ENCODE measurements at regions not wholly inside any gene's neighbourhood (a gene's known extent, or its start where the extent isn't known, plus 50 kb on each side); places are given as distances from the start of the nearest gene placed in this dataset.

DNA sequence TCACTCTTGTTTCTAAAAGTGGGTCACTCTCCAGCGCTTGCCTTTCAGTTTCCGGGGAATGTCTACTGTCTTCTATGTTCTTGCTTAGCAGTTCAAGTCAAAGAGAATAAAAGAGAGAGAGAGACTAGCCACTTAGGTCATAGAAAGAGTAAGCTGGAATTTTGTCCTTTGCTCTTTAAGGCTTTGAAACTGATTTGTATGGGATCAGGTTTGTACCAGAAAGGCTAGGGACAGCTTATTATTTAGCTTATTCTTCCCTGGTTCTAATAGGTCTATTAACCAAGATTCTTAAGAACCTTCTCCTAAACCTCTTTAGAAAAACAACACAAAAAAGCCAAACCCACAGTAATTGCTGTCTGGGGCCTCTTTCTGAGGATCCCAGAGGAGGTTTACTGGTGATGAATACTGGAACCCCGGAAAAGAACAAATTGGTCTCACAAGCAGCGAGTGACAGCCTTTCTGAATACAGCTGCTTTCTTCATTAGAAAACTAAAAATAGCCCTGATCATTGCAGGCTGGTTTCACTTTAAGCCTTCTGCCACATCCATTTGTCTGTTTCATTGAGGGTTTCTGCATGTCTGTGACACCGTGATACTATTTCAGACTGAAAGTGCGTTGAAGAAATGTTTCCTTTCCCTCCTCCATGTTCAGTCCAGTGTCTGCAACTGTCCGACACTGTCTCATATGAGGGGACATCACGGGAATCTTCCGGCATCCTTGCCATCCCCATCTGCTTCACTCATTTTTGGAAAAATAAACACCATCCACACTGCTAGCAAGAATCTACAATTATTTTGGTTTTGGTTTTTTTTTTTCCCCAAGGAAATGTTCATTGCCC, 75.1 kb upstream of the ATXN1 start:
- Histone ChIP-seq H3K9me3 (ENCODE audit: insufficient read depth, low read depth, low read length) (no peaks in the 10 kb centered on the region), H3K79me2 (ENCODE audit: insufficient read depth, low read length) (no peaks in the 10 kb centered on the region), H2AFZ (ENCODE audit: low read length) (peak overlapping the region; percentile 87), H3K4me1 (ENCODE audit: insufficient read depth, low read length, poor library complexity, severe bottlenecking) (peaks cover 60% of the 10 kb centered on the region), H3F3A (ENCODE audit: low read depth) (peaks cover 2% of the 10 kb centered on the region; the same call in 1 of the 2 replicates), H4K20me1 (ENCODE audit: insufficient read depth, low read length, poor library complexity, severe bottlenecking) (no peaks in the 10 kb centered on the region), H3K9ac (ENCODE audit: low read depth, low read length, poor library complexity, severe bottlenecking) (peak overlapping the region; percentile 54), H3K36me3 (ENCODE audit: insufficient read depth, low read length) (no peaks in the 10 kb centered on the region), H3K4me3 (ENCODE audit: low read length, poor library complexity, severe bottlenecking) (peak overlapping the region; percentile 17), H3K9me2 (replicated peaks; ENCODE audit: low read depth, low read length) (no peaks in the 10 kb centered on the region), H3K27me3 (ENCODE audit: insufficient read depth, low read length, poor library complexity, severe bottlenecking) (no peaks in the 10 kb centered on the region), H3K4me2 (ENCODE audit: low read depth, low read length, poor library complexity, severe bottlenecking) (peak overlapping the region; percentile 54)
- no peak for TF ChIP-seq EZH2phosphoT487 (IDR thresholded peaks at IDR 0.05; ENCODE audit: borderline replicate concordance)
- TF ChIP-seq, protein P1, sequence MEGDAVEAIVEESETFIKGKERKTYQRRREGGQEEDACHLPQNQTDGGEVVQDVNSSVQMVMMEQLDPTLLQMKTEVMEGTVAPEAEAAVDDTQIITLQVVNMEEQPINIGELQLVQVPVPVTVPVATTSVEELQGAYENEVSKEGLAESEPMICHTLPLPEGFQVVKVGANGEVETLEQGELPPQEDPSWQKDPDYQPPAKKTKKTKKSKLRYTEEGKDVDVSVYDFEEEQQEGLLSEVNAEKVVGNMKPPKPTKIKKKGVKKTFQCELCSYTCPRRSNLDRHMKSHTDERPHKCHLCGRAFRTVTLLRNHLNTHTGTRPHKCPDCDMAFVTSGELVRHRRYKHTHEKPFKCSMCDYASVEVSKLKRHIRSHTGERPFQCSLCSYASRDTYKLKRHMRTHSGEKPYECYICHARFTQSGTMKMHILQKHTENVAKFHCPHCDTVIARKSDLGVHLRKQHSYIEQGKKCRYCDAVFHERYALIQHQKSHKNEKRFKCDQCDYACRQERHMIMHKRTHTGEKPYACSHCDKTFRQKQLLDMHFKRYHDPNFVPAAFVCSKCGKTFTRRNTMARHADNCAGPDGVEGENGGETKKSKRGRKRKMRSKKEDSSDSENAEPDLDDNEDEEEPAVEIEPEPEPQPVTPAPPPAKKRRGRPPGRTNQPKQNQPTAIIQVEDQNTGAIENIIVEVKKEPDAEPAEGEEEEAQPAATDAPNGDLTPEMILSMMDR (conservative IDR thresholded peaks at IDR 0.05; ENCODE audit: low read length): no peak

DNA sequence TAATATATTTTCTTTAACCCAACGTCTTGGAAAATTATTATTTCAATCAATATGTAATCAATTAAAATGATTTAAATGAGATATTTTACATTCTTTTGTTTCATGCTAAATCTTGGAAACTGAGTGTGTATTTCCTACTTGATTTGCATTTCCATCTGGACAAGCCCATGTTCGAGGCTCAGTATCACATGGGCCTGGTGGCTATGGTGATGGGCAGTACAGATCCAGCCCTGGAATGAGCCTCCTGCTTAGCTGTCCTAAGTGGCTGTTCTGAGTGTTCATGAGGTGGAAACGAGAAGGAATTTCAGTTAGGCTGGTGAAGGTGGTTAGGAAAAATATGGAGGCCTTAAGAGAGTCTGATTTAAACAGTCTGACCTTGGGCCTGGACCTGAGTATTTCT, 73.0 kb upstream of the ATXN1 start:
- Histone ChIP-seq H3K9me2 (replicated peaks; ENCODE audit: low read depth, low read length) (no peaks in the 10 kb centered on the region), H3K36me3 (ENCODE audit: insufficient read depth, low read length) (no peaks in the 10 kb centered on the region), H3K9ac (ENCODE audit: low read depth, low read length, poor library complexity, severe bottlenecking) (no peak overlapping the region), H3K9me3 (ENCODE audit: insufficient read depth, low read depth, low read length) (no peaks in the 10 kb centered on the region), H3K4me3 (ENCODE audit: low read length, poor library complexity, severe bottlenecking) (no peak overlapping the region), H3K79me2 (ENCODE audit: insufficient read depth, low read length) (no peaks in the 10 kb centered on the region), H3K27me3 (ENCODE audit: insufficient read depth, low read length, poor library complexity, severe bottlenecking) (no peaks in the 10 kb centered on the region), H2AFZ (ENCODE audit: low read length) (no peak overlapping the region), H3K4me2 (ENCODE audit: low read depth, low read length, poor library complexity, severe bottlenecking) (no peak overlapping the region), H3F3A (ENCODE audit: low read depth) (peaks cover 2% of the 10 kb centered on the region; the same call in 1 of the 2 replicates), H4K20me1 (ENCODE audit: insufficient read depth, low read length, poor library complexity, severe bottlenecking) (no peaks in the 10 kb centered on the region), H3K4me1 (ENCODE audit: insufficient read depth, low read length, poor library complexity, severe bottlenecking) (peaks cover 44% of the 10 kb centered on the region)
- TF ChIP-seq, protein P1 (conservative IDR thresholded peaks at IDR 0.05; ENCODE audit: low read length): no peak
- TF ChIP-seq EZH2phosphoT487 (IDR thresholded peaks at IDR 0.05; ENCODE audit: borderline replicate concordance): no peak

DNA sequence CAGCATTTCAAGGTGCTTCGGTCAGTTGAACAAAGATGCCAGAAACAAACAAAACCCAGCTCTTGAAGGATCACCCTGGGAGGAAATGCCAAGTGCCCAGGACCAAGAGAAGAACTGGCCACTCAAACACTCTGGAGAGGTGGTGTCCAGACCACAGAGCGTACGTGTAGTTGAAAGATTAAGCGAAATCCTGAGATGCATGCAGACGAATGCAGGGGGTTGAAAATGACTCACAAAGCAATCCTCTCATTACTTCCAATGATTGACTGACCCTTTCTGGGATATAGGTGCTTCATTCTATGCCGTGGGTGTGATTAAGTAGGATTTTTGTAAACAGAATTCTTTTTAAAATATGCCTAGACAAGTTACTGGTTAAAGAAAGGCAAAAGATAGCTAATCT, 71.5 kb upstream of the ATXN1 start:
- peaks cover 33% of the 10 kb centered on the region for H3K4me1 ChIP-seq (ENCODE audit: insufficient read depth, low read length, poor library complexity, severe bottlenecking)
- no peaks in the 10 kb centered on the region for H3K9me2 ChIP-seq (replicated peaks; ENCODE audit: low read depth, low read length)
- peaks cover 2% of the 10 kb centered on the region; the same call in 1 of the 2 replicates for H3F3A ChIP-seq (ENCODE audit: low read depth)
- H3K4me3 ChIP-seq (ENCODE audit: low read length, poor library complexity, severe bottlenecking): no peak overlapping the region
- no peak overlapping the region for H2AFZ ChIP-seq (ENCODE audit: low read length)
- no peaks in the 10 kb centered on the region for H4K20me1 ChIP-seq (ENCODE audit: insufficient read depth, low read length, poor library complexity, severe bottlenecking)
- H3K79me2 ChIP-seq (ENCODE audit: insufficient read depth, low read length): no peaks in the 10 kb centered on the region
- no peak overlapping the region for H3K4me2 ChIP-seq (ENCODE audit: low read depth, low read length, poor library complexity, severe bottlenecking)
- no peak overlapping the region for H3K9ac ChIP-seq (ENCODE audit: low read depth, low read length, poor library complexity, severe bottlenecking)
- TF ChIP-seq, protein P1 (conservative IDR thresholded peaks at IDR 0.05; ENCODE audit: low read length): no peak
- TF ChIP-seq EZH2phosphoT487 (IDR thresholded peaks at IDR 0.05; ENCODE audit: borderline replicate concordance): no peak
- no peaks in the 10 kb centered on the region for H3K9me3 ChIP-seq (ENCODE audit: insufficient read depth, low read depth, low read length)
- no peaks in the 10 kb centered on the region for H3K27me3 ChIP-seq (ENCODE audit: insufficient read depth, low read length, poor library complexity, severe bottlenecking)
- no peaks in the 10 kb centered on the region for H3K36me3 ChIP-seq (ENCODE audit: insufficient read depth, low read length)
